HEK293 (cell line): ENCODE measurements at regions not wholly inside any gene's neighbourhood (a gene's known extent, or its start where the extent isn't known, plus 50 kb on each side); places are given as distances from the start of the nearest gene placed in this dataset.

Experiments
- BCL11A ChIP-seq: fragments of 450-650 bp; formaldehyde crosslinking; IDR thresholded peaks from 2 replicates; pipeline ENCODE4 v1.5.1; 2016; ENCODE audit warnings: low read depth, missing biosample characterization, missing genetic modification characterization
- MYNN ChIP-seq: fragments of 450-650 bp; formaldehyde crosslinking; IDR thresholded peaks from 2 replicates; pipeline ENCODE4 v1.5.1; 2016; ENCODE audit warnings: missing biosample characterization, missing genetic modification characterization, borderline replicate concordance
- ZFP69B ChIP-seq: fragments of 450-650 bp; formaldehyde crosslinking; IDR thresholded peaks from 2 replicates; pipeline ENCODE4 v1.5.1; 2016; ENCODE audit warnings: missing biosample characterization, missing genetic modification characterization

DNA sequence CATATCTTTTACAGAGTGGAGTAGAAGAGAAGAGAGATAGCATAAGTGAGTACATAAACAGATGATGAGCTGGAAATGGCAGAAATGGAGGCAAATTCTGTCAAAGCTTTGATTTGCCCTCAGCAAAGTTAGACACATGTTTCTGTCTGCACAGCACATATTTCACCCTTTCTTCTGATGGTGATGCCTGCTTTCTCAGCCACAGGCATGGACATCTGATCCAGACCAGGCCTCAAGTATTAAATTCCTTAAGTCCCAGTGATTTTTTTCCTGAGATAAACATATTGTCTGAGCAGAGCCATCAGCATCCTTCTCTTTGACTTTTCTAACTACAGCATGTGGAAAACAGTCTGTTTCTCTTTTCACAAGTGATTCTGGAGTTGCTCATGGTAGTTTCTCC, 409.8 kb downstream of the MAN2A1 start:
- no peak for TF ChIP-seq BCL11A
- no peak for TF ChIP-seq ZFP69B (tag by site-specific recombination)
- no peak for TF ChIP-seq MYNN (tag by site-specific recombination)
